OCI-LY3 (cell line): ENCODE measurements at regions not wholly inside any gene's neighbourhood (a gene's known extent, or its start where the extent isn't known, plus 50 kb on each side); places are given as distances from the start of the nearest gene placed in this dataset.

Experiments used
- CTCF ChIP-seq: fragments of 200-600, 300-600 bp; sonication (generic); IDR thresholded peaks from 2 replicates; pipeline ENCODE4 v1.5.1; 2014; ENCODE audit warnings: antibody characterized with exemption, low read length, low read depth
- EZH2phosphoT487 ChIP-seq: fragments of 200-600 bp; shearing (Covaris generic); IDR thresholded peaks from 2 replicates; pipeline ENCODE4 v1.6.1; 2018; ENCODE audit warnings: antibody characterized with exemption, mixed run types, low read depth

DNA sequence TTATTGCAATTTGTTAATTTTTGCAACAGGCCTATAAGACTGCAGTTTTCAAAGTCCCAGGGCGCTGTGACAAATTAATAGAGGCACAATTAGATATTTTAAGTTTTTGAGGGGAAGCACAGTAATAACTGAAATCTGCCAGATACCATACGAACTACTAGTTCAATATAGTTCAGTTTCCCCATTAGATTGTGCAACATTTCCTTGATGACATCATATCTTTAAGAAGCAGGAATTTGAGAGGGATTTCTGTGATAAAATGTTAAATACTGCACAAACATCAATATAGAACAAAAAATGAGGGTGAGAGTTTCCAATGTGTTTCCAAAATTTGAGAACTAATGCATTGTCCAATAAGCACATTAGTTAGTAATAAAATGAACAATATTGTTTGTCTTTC is 56.7 kb upstream of the GRIN3A start:
- TF ChIP-seq CTCF = no peak
- no peak for TF ChIP-seq EZH2phosphoT487
